NCI-H2196 treated with DMSO at 0.1 percent for 48 hours (cell line): ENCODE measurements at regions not wholly inside any gene's neighbourhood (a gene's known extent, or its start where the extent isn't known, plus 50 kb on each side); places are given as distances from the start of the nearest gene placed in this dataset.

ENCODE experiments used
- DNase-seq: peaks from one replicate; lab custom pipeline; 2025; ENCODE audit not compliant: unreplicated experiment; lab: John Stamatoyannopoulos, UW

GRCh38 chr20:23282111-23282510, 68.5 kb upstream of the NXT1 start:
- DNase-seq = no peak

GRCh38 chr20:23279836-23280235, 70.8 kb upstream of the NXT1 start:
- DNase-seq = no peak

GRCh38 chr20:23278172-23278571, 72.4 kb upstream of the NXT1 start:
- no peak for DNase-seq

GRCh38 chr20:23277316-23277715, 73.3 kb upstream of the NXT1 start:
- DNase-seq = no peak

- no peak for DNase-seq
Observed at GRCh38 chr20:23273776-23274175, 76.8 kb upstream of the NXT1 start.

GRCh38 chr20:23272176-23273029, 78.2 kb upstream of the NXT1 start:
- DNase-seq = no peak

- no peak for DNase-seq
Observed at GRCh38 chr20:23270382-23270911, 80.1 kb upstream of the NXT1 start.

- no peak for DNase-seq
Observed at GRCh38 chr20:23269954-23270353, 80.6 kb upstream of the NXT1 start.

- DNase-seq = no peak
Observed at GRCh38 chr20:23268792-23269354, 81.7 kb upstream of the NXT1 start.

- no peak for DNase-seq
Observed at GRCh38 chr20:23267909-23268308, 82.7 kb upstream of the NXT1 start.

- DNase-seq = no peak
Observed at GRCh38 chr20:23266530-23267398, 83.8 kb upstream of the NXT1 start.

GRCh38 chr20:23265226-23265625, 85.4 kb upstream of the NXT1 start:
- no peak for DNase-seq

- no peak for DNase-seq
Observed at GRCh38 chr20:23264545-23264944, 86.0 kb upstream of the NXT1 start.

GRCh38 chr20:23260181-23260840, 90.3 kb upstream of the NXT1 start:
- DNase-seq = no peak

GRCh38 chr20:23258747-23259121, 91.9 kb upstream of the NXT1 start:
- no peak for DNase-seq

GRCh38 chr20:23257848-23258746, 92.5 kb upstream of the NXT1 start:
- no peak for DNase-seq

- no peak for DNase-seq
Observed at GRCh38 chr20:23257106-23257761, 93.4 kb upstream of the NXT1 start.

- DNase-seq = no peak
Observed at GRCh38 chr20:23255716-23256385, 94.7 kb upstream of the NXT1 start.

GRCh38 chr20:23255106-23255505, 95.5 kb upstream of the NXT1 start:
- no peak for DNase-seq
